MM.1S (cell line): ENCODE measurements at regions not wholly inside any gene's neighbourhood (a gene's known extent, or its start where the extent isn't known, plus 50 kb on each side); places are given as distances from the start of the nearest gene placed in this dataset.

ENCODE experiments used
- DNase-seq: peaks from one replicate; pipeline ENCODE4 v3.0.0-alpha.2; 2015
- H2AFZ ChIP-seq: fragments of 300-600 bp; sonication (generic); 2 replicates; pipeline ENCODE4 v1.6.0; 2016; ENCODE audit warnings: antibody characterized with exemption, low read length
- H3F3A ChIP-seq: fragments of 300-600 bp; sonication (generic); 2 replicates; pipeline ENCODE4 v1.6.1; 2016; ENCODE audit warnings: mild to moderate bottlenecking, antibody characterized with exemption, low read length, moderate library complexity, mixed read lengths; ENCODE audit not compliant: insufficient read depth
- H3K27ac ChIP-seq: fragments of 300-600 bp; sonication (generic); 2 replicates; pipeline ENCODE4 v1.5.1; 2016; ENCODE audit warnings: mild to moderate bottlenecking, low read length
- H3K27me3 ChIP-seq: fragments of 300-600 bp; sonication (generic); replicated peaks from 2 replicates; pipeline ENCODE4 v1.6.0; 2016; ENCODE audit warnings: low read length; ENCODE audit not compliant: insufficient read depth
- H3K36me3 ChIP-seq: fragments of 300-600 bp; sonication (generic); replicated peaks from 2 replicates; pipeline ENCODE4 v1.6.1; 2016; ENCODE audit warnings: mild to moderate bottlenecking, low read length, mixed read lengths; ENCODE audit not compliant: insufficient read depth
- H3K4me1 ChIP-seq: fragments of 300-600 bp; sonication (generic); 2 replicates; pipeline ENCODE4 v1.6.1; 2016; ENCODE audit warnings: low read length, mixed read lengths
- H3K4me2 ChIP-seq: fragments of 300-600 bp; sonication (generic); 2 replicates; pipeline ENCODE4 v1.6.0; 2016; ENCODE audit warnings: low read depth, low read length
- H3K4me3 ChIP-seq: fragments of 300-600 bp; sonication (generic); 2 replicates; pipeline ENCODE4 v1.5.1; 2016; ENCODE audit warnings: low read length, mixed read lengths
- H3K79me2 ChIP-seq: fragments of 300-600 bp; sonication (generic); 2 replicates; pipeline ENCODE4 v1.6.1; 2016; ENCODE audit warnings: mixed run types, low read length, mixed read lengths
- H3K9ac ChIP-seq: fragments of 300-600 bp; sonication (generic); 2 replicates; pipeline ENCODE4 v1.6.1; 2016; ENCODE audit warnings: low read length, mixed read lengths
- H3K9me2 ChIP-seq: fragments of 300-600 bp; sonication (generic); replicated peaks from 2 replicates; pipeline ENCODE4 v1.6.1; 2016; ENCODE audit warnings: mild to moderate bottlenecking, low read length, mixed read lengths; ENCODE audit not compliant: insufficient read depth
- H3K9me3 ChIP-seq: fragments of 300-600 bp; sonication (generic); replicated peaks from 2 replicates; pipeline ENCODE4 v1.6.1; 2016; ENCODE audit warnings: mild to moderate bottlenecking, low read length, mixed read lengths; ENCODE audit not compliant: insufficient read depth
- H4K20me1 ChIP-seq: fragments of 300-600 bp; sonication (generic); 2 replicates; pipeline ENCODE4 v1.6.1; 2016; ENCODE audit warnings: mild to moderate bottlenecking, low read length, moderate library complexity, mixed read lengths; ENCODE audit not compliant: insufficient read depth
- EZH2 ChIP-seq: fragments of 300-600 bp; sonication (generic); optimal IDR thresholded peaks from 2 replicates; pipeline ENCODE3; 2017; ENCODE audit warnings: low read depth, mild to moderate bottlenecking, antibody characterized with exemption, low read length, mixed read lengths
- EZH2phosphoT487 ChIP-seq: fragments of 300-600 bp; sonication (generic); IDR thresholded peaks from 2 replicates; pipeline ENCODE4 v1.6.1; 2018; ENCODE audit warnings: antibody characterized with exemption, low read length
- TF ChIP-seq, protein P1 (sequence below): fragments of 300-600 bp; sonication (generic); IDR thresholded peaks from 2 replicates; pipeline ENCODE4 v1.5.1; 2016; ENCODE audit warnings: antibody characterized with exemption, low read length, mixed read lengths

DNA sequence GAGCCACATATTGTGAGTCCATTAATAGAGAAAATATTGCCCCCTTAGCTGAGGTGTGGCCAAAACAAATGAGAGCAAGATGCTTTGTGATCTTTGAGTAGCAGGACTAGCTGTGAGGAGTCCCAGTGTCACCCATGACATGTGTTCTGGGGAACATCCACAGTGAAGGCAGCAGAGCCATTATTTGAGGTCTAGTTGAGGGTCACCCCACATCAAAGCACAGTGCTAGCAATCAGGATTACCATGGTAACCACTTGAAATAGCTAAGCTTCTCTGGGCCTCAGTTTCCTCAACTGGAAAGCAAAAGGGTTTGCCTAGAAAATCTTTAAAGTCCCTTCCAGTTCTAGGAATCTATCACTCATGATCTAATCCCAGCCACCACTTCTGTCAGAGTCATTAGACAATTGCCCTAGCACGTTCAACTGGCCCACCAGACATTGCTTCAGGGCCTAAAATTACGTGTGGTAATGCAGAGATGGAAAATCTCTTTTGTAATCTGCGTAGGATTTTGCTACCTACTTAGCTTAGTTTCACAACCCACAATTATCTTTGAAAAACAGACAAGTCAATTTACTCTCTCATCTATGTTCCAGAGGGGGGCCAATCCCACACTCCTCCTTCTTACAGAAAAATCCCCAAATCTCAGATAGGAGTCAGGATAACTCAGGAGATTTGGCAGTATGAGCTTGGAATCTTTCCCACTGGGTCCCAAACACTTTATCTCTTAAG is 251.2 kb upstream of the EGLN3 start:
- no peaks in the 10 kb centered on the region for H3K9me2 ChIP-seq
- H3K4me3 ChIP-seq: no peak overlapping the region
- H3K9me3 ChIP-seq: no peaks in the 10 kb centered on the region
- H2AFZ ChIP-seq: no peak overlapping the region
- no peaks in the 10 kb centered on the region for H3K36me3 ChIP-seq
- H3K79me2 ChIP-seq: no peaks in the 10 kb centered on the region
- H3K27ac ChIP-seq: no peak overlapping the region
- no peaks in the 10 kb centered on the region for H3F3A ChIP-seq
- H3K9ac ChIP-seq: no peak overlapping the region
- no peaks in the 10 kb centered on the region for H3K27me3 ChIP-seq
- H3K4me2 ChIP-seq: no peak overlapping the region
- no peaks in the 10 kb centered on the region for H4K20me1 ChIP-seq
- DNase-seq: no peak
- TF ChIP-seq EZH2phosphoT487 (no peak), EZH2 (no peak)
- TF ChIP-seq, protein P1, sequence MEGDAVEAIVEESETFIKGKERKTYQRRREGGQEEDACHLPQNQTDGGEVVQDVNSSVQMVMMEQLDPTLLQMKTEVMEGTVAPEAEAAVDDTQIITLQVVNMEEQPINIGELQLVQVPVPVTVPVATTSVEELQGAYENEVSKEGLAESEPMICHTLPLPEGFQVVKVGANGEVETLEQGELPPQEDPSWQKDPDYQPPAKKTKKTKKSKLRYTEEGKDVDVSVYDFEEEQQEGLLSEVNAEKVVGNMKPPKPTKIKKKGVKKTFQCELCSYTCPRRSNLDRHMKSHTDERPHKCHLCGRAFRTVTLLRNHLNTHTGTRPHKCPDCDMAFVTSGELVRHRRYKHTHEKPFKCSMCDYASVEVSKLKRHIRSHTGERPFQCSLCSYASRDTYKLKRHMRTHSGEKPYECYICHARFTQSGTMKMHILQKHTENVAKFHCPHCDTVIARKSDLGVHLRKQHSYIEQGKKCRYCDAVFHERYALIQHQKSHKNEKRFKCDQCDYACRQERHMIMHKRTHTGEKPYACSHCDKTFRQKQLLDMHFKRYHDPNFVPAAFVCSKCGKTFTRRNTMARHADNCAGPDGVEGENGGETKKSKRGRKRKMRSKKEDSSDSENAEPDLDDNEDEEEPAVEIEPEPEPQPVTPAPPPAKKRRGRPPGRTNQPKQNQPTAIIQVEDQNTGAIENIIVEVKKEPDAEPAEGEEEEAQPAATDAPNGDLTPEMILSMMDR: no peak
- H3K4me1 ChIP-seq: no peaks in the 10 kb centered on the region

DNA sequence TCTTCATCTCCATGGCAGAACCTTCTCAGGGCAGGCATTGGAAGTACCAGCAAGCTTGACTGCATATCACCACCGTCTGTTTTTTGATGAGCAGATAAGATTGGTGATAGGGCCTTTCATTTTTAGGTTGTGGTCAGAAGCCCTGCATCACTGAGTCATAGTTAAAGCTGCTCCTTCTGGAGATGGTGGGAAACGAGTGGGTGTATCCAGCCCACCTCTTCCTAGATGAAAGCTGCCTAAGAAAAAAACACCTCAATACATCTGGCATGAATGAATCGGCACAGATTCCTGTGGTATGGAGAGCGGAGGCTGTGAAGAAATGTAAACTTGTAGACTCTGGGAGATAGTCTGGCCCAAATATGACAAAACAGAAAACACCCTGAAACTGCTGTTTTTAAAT is 248.7 kb upstream of the EGLN3 start:
- no peaks in the 10 kb centered on the region for H3K9me3 ChIP-seq
- no peaks in the 10 kb centered on the region for H3K36me3 ChIP-seq
- TF ChIP-seq, protein P1: no peak
- TF ChIP-seq EZH2: no peak
- no peak for TF ChIP-seq EZH2phosphoT487
- DNase-seq: no peak
- H3K27ac ChIP-seq: no peak overlapping the region
- no peaks in the 10 kb centered on the region for H3K9me2 ChIP-seq
- no peak overlapping the region for H3K4me2 ChIP-seq
- H3K4me1 ChIP-seq: no peaks in the 10 kb centered on the region
- no peaks in the 10 kb centered on the region for H3F3A ChIP-seq
- no peak overlapping the region for H2AFZ ChIP-seq
- H4K20me1 ChIP-seq: no peaks in the 10 kb centered on the region
- no peaks in the 10 kb centered on the region for H3K27me3 ChIP-seq
- H3K9ac ChIP-seq: no peak overlapping the region
- no peaks in the 10 kb centered on the region for H3K79me2 ChIP-seq
- no peak overlapping the region for H3K4me3 ChIP-seq

DNA sequence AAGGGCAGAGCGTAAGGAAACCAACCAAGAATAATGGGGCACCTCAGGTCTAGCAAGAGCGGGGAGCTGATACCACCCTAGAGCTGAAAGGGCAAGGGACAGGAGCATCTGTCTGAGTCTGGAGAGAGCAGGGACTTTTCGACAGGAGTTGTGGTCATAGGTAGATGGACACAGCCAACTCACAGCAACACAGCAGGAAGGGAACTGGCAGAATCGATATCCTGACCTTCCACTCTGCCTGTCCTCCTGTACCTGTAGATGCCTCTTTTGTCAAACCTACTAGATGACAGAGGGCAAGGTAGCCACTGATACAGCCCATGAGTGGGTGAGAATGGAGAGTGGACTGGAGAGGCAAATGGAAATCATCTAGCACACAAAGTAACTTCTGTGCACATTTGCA is 247.2 kb upstream of the EGLN3 start:
- Histone ChIP-seq H3K27ac (no peak overlapping the region), H3F3A (no peaks in the 10 kb centered on the region), H3K4me3 (no peak overlapping the region), H3K27me3 (no peaks in the 10 kb centered on the region), H3K4me1 (no peaks in the 10 kb centered on the region), H2AFZ (no peak overlapping the region), H3K36me3 (no peaks in the 10 kb centered on the region), H3K9me2 (no peaks in the 10 kb centered on the region), H3K9me3 (no peaks in the 10 kb centered on the region), H3K9ac (no peak overlapping the region), H4K20me1 (no peaks in the 10 kb centered on the region), H3K4me2 (no peak overlapping the region), H3K79me2 (no peaks in the 10 kb centered on the region)
- no peak for TF ChIP-seq EZH2phosphoT487
- no peak for TF ChIP-seq EZH2
- TF ChIP-seq, protein P1: no peak
- DNase-seq: no peak
